GM19452 (cell line): ENCODE measurements at regions not wholly inside any gene's neighbourhood (a gene's known extent, or its start where the extent isn't known, plus 50 kb on each side); places are given as distances from the start of the nearest gene placed in this dataset.

Experiments
- ATAC-seq: cut with Tn5 transposase; IDR thresholded peaks from one replicate; pipeline ENCODE4 v1.9.1; 2021; ENCODE audit not compliant: unreplicated experiment

DNA sequence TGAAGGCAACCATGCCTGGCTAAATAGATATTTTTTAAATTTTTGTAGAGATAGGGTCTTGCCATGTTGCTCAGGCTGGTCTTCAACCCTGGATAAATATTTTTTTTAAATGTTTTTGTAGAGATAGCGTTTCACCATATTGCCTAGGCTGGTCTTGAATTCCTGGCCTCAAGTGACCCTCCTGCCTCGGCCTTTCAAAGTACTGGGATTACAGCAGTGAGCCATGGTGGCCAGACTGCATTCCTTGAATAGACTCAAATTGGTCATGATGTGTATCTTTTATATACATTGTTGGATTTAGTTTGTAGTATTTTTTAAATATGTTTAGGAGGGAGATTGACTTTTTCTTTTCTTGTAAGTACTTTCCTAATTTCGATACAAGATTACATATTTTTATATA is 325.7 kb upstream of the C11orf87 start:
- no peak for ATAC-seq

DNA sequence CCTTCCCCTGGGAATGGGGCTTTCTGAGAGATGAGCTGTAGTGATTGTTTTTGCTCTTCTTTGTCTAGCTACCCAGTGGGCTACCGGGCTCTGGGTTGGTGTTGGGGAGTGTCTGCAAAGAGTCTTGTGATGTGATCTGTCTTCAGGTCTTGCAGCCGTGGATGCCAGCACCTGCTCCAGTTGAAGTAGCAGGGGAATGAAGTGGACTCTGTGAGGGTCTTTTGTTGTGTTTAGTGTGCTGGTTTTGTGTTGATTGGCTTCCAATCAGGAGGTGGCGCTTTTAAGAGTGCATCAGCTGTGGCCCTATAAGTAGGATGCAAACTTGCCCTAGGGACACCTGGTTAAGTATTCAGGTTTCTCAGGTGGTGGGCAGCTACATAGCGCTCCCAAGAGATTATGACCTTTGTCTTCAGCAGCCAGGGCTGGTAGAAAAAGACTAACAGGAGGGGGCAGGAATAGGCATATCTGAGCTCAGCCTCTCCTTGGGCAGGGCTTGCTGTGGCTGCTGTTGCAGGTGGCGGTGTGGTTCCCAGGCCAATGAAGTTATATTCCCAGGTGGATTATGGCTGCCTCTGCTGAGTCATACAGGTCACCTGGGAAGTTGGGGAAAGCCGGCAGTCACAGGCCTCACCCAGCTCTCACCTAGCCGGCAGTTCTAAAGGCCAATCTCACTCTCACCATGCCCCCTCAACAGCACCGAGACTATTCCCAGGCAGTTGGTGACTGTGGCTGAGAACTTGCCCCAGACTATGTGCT is 315.7 kb upstream of the C11orf87 start:
- no peak for ATAC-seq

DNA sequence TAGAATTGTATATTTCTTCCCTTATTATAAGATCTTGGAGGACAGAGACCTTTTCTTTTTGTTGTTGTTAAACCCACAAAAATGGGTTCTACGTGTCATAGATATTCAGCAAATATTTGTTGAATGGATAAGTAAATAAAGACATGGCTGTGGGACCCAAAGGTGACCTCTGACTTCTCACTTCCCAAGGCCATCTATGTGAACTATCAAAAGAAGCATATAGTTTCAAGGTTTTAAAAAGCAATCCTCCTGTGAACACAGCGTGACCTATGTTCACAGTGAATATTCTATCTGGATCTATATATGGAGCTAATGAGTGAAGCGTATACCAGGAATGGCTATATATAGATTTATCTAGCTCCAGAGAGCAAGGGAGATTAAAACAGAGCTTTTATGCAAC is 312.8 kb upstream of the C11orf87 start:
- no peak for ATAC-seq

DNA sequence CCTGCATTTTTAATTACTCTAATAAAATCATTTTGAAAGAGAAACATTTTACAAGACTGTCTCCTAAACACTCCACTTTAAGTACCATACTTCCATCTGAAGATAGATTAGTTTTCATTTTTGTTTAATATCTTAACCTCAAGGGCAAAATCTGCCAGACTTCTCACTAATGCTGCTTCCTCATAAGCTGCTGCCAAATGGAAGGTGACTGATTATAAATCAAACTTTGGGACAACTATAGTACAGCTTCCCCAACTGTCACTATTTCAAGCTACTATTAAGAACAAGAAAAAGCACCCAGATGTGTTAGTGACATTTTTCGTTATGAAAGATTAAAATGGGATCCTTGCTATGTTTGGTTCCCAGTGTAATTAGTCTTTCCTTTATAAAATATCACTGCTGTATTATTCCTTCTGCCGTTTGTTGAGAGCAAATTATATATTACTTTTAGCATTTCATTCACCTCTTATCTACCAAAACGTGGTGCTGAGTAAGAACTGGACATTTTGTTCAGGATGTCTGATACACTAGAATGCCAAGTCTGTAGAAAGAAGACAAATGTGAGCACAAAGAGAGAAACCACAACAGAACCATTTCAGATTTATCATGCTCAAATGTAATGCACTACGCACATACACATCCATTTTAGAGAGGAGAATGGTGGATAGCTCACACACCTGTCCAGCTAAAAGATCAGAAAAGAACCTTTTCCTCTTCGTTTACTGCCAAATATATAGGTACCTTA is 312.2 kb upstream of the C11orf87 start:
- no peak for ATAC-seq

DNA sequence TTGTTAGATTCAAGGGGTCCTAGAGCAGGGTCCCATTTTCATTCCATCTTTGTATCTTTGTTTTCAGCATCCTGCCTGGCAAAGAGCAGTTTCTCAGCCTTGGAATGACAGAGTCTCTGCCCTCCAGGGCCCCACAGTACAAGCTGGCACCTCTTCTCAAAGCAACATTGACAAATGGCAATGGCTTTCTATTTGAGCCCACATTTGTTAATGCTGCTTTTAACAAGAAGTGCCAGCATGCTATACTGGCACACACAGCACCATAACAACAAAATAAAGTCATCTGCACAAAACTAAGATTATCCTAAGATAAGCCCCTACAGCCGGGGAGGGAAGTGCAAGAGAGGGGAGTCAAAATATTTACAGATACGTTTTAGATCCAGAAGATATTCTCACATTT is 309.7 kb upstream of the C11orf87 start:
- no peak for ATAC-seq

DNA sequence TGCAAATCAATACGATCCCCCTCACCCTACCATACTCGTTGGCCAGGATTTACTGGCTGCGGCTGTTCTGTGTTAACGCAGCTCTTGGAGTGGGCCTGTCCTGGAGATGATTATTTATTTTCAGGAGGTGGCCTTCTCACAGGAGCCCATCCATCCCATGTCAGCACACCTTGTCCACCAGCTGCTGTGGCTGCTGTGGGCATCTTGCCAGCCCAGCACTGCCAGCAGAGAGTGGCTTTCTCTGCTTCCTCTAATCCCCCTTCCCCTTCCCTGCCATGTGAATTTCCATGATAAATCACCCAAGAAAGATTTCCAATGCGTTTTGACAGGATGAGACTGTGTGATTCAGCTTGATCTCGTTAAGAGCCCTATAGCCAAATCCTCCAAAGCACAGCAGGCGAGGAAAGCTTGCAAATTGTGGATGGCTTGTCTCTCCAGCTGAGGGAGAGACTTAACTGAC is 309.1 kb upstream of the C11orf87 start:
- no peak for ATAC-seq

DNA sequence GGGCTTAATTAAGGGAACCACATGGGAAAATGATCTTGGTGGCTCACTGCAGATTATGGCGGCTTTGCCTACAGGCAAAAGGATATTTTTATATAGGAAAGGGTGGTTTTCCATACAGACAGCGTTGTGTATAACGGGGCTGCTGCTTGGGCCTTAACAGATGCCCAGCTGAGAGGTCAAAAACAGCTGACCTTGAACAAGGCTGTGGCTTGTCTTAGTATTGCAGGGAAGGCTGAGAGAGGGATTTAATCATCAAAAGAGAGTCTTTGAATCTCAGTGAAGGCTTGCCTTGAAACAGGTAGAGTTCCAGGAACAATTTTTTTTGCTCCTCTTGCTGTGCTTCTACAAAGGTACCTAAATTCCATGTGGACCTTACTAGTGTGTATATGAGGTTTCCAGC is 301.6 kb upstream of the C11orf87 start:
- ATAC-seq, result no peak

DNA sequence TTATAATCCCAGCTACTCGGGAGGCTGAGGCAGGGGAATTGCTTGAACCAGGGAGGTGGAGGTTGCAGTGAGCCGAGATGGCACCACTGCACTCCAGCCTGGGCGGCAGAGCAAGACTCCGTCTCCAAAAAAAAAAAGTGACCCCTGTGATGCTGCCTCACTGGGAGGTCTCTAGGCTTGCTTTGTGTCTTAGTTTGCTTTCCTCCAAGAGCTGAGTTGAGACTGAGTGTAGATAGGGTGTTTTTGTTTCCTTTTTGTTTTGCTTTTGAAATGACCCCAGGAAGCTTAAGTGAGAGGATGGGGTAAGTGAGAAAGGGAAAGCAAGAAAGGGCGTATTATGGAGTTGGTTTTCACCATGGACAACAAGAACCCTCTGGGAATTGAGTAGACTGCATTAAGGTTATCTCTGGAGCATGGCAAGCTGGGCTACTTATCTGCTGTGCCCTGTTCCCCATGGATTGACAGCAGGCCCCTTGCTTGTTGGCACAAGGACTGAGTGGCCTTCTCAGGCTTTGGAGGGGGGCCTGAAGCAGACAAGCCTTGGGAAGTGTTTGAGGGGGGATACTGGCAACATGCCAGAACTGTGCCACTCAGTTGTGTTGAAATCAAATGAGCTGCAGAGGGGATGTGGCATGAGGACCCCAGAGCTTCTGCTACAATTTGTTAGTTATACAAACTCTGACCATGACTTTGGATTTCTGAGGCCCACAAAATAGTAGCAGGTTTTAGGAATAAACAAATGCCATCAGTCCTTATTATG is 300.6 kb upstream of the C11orf87 start:
- no peak for ATAC-seq

DNA sequence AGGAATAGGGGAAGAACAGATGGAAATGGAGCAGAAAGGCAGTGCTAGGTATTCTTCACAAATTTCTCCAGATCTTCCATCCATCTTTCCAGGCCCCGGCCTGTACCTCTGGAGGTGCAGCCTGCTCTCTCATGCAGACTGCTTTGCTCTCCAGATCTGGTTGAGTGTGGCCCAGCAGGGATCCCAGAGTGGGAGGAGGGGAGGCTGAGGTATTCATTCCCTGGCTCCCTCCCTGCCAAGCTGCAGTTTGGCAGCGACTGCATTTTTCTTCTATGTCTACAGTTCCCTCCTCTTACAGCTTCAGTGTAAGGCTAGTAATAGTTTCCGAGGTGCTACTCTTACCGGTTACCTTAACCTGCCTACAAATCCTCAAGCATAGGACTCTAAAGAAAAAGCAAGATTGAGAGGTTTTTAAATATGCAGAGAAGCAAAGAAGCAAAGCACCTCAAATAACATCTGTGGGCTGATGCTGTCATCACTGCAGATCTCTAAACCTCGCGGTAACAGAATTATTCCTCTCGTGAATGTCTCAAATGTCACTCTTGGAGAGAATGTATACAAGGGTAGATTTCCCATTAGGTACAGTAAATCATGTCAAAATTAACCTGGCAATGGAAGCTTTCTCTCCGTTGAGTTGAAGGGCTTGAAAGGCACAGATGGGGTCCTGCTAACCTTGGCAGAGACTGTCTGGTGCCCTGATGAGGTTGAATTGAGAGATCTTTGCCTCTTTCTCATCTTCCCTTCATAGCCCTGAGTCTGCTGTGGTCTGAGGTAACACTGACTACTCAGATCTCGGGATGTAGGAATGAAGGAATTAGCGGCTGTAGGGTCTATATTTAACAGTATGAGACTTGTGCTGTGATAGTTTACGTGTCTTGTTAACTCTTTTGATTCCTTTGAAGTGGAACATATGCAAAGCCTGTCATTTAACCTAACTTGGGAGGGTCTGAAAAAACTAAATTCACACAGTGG is 297.9 kb upstream of the C11orf87 start:
- ATAC-seq, result no peak

DNA sequence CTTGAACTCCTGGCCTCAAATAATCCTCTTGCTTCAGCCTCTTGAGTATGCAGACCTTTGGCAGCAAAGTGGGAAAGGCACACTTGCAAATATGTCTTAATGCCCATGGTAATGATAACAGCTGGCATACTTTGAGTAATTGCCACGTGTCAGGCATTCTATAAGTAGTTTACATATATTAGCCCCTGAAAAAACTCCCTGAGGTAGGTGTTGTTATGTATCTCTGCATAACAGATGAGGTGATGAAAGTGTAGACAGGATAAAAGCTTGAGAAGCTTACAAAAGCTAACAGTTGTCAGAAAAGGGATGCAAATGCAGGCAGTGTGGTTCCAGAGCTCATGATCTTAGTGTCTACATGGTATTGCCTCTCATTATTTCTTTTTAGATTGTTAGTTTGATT is 291.1 kb upstream of the C11orf87 start:
- ATAC-seq, result no peak

DNA sequence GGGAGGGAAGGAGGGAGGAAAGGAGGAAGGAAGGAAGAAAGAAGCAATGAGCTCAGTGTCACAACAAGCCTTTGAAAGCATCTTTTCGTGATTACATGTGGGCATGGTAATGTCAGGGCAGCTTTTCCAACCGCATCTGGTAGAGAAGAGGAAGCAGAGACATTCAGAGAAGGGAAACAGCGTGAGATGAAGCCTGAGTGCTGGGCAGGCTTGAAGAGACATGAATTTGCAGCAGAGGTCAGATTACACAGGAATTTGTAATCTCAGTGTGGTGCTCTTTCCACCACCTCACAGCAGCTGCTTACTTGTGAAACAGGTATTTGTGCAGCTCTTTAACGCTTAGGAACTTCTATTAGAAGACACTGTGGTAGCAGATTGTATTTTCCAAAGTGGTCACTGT is 289.5 kb upstream of the C11orf87 start:
- no peak for ATAC-seq

DNA sequence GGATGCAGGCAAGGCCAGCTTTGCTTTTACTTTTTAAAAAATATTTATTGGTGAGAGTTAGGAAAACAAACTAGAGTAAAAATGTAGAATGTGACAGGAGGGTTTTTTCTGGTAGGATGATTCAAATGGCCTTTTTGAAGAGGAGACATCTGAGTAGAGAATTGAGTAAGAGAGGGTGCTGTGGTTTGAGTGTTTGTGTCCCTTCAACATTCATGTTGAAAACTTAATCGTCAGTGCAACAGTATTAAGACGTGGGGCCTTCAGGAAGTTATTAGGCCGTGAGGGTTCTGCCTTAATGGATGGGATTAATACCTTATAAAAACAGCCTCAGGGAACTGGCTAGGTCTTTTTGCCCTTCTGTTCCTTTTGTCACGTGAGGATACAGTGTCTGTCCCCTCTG is 288.8 kb upstream of the C11orf87 start:
- no peak for ATAC-seq

DNA sequence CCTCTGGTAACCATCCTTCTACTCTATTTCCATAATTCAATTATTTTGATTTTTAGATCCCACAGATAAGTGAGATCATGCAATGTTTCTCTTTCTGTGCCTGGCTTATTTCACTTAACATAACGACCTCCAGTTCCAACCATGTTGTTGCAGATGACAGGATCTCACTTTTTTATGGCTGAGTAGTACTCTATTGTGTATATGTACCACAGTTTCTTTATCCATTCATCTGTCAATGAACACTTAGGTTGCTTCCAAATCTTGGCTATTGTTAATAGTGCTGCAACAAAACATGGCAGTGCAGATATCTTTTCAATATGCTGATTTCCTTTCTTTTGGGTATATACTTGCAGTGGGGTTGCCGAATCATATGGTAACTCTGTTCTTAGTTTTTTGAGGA is 286.4 kb upstream of the C11orf87 start:
- ATAC-seq, result no peak

DNA sequence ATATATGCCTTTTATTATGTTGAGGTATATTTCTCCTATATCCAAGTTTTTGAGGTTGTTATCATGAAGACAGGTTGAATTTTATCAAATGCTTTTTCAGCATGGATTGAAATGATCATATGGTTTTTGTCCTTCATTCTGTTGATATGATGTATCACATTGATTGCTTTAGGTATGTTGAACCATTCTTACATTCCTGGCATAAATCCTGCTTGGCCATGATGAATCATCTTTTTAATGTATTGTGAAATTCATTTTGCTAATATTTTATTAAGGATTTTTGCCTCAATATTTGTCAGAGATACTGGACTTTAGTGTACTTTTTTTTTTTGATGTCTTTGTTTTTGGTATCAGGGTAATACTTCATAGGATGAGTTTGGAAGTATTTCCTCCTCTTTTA is 283.8 kb upstream of the C11orf87 start:
- ATAC-seq, result no peak

DNA sequence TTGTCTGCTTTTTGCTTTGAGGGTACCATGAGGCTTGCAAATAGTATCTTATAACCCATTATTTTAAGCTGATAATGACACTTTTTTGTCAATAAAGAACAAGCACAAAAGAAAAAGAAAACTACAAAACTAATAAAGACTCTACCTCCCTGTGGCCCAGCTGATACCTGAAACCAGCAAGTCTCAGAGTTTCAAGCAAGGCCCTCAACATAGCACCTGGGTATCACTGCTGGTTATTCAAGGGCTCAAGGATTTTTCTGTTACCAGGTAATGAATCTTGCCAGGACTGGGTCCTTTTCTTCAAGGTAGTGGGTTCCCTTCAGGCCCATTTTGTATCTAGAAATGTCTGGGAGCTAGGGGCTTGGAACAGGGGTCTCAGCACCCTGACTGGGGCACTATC is 281.6 kb upstream of the C11orf87 start:
- ATAC-seq, result no peak

DNA sequence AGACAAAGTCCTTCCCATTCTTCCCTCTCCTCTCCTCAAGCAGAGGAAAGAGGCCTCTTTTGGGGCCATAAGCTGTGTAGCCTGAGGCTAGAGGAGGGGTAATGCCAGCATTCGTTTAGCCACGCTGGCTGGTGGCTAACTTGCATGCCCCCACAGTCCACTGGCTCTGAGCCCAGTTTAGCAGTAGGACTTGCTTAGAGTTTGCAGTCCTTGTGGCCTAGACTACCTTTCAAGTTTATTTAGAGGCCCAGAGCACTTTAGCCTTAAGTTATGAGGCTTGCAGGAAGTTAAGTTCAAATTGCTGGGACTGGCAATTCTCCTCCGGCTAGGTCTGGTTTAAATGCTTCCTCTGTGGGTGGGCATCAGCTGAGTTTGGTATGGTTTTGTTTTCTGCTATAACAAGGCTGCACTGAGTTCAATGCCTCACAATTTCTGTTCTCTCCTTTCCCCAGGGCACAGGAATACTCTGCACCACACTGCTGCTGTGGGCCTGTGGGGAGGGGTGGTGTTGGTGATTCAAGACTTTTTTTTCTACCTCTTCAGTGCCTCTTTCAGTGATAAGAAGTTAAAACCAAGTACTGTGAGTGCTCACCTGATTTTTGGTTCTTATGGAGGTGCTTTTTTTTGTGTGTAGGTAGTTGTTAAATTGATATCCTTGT is 281.0 kb upstream of the C11orf87 start:
- no peak for ATAC-seq

DNA sequence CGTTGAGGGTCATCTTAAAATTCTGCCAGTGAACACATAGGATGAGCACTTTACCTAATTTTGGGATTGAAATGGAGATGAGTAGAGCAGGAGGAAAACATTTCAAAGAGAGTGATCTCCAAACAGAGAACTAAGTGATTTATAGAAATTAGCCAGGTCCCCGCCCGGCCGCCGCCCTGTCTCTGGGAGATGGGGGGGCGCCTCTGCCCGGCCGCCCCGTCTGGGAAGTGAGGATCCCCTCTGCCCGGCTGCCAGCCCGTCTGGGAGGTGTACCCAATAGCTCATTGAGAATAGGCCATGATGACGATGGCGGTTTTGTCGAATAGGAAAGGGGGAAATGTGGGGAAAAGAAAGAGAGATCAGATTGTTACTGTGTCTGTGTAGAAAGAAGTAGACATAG is 276.7 kb upstream of the C11orf87 start:
- no peak for ATAC-seq

DNA sequence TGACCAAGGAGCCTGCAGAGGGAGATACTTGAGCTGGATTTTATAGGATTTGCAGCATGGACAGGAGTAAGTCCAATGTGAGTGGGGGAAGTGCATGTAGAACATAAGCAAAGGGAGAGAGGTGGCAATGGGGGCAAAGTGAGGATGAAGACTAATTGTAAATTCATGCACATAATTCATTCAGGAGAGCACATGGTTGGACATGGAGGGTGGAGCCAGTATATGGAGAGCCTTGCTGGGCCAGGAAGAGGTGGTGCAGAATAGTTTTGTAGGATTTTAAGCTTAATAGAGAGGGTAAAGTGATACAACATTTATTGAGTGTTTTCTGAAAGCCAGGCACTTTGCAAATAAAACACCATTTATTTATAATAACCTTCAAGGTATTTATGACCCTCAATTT is 274.3 kb upstream of the C11orf87 start:
- ATAC-seq, result no peak

DNA sequence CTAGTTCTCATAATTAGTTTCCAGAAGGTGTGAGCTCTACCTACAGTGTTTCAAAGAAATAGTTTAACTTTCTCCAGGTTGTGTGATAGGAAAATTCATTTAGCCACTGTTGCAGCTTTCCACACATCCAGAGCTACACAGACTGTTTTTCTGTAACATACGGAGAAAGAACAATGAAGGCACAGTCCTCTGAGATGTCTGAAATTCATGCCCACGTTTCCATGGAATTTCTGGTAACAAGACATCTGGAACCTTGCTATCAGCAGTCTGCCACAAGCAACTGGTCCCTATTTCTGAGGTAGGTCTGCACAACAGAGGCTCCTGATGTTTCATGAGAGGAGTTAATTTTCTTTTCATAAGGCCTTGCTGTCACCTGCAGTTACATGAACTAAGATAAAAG is 273.3 kb upstream of the C11orf87 start:
- no peak for ATAC-seq

DNA sequence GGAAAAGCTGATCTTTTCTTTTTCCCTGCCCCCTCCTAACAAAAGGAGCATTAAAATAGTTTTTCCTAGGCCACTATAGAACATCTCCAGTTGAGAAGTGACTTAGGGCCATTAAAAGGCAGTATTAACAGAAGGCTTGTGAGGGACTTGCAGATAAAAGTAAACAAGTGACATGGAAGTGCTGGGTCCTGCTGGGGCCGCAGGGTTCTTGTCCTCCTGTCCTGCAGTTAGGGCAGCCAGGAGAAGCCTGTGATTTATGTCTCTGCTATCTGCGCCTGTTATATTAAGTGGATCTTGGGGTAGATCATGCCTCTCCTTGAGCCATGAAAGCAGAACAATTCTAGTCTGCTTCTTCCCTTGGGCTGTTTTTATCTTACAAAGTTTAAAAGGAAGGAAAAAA is 271.4 kb upstream of the C11orf87 start:
- ATAC-seq, result no peak
